PC-3 (cell line): ENCODE measurements at regions not wholly inside any gene's neighbourhood (a gene's known extent, or its start where the extent isn't known, plus 50 kb on each side); places are given as distances from the start of the nearest gene placed in this dataset.

Experiments used
- ATAC-seq: fragments of 200-7000 bp; cut with Tn5 transposase; 2 replicates; pipeline ENCODE4 v1.9.1; 2020; ENCODE audit warnings: mild to moderate bottlenecking, moderate library complexity
- BruUV-seq: library from RNA; stranded (reverse); fragments of 400-500 nt; replicated peaks from 2 replicates; lab custom pipeline; 2021; lab: Mats Ljungman, UMichigan
- CTCF ChIA-PET: fragments of 300-600 bp; sonication (Branson Sonifier 250); formaldehyde crosslinking; loops from one replicate; lab custom pipeline; 2022; ENCODE audit warnings: antibody characterized with exemption; lab: Charles Lee
- POLR2A ChIA-PET: fragments of 300-600 bp; sonication (Branson Sonifier 250); formaldehyde crosslinking; loops from one replicate; lab custom pipeline; 2022; ENCODE audit warnings: antibody characterized with exemption; ENCODE audit not compliant: unreplicated experiment; lab: Charles Lee
- DNase-seq: peaks from one replicate; pipeline ENCODE4 v3.0.0-alpha.2; 2015
- H2AFZ ChIP-seq: fragments of 300-600 bp; sonication (generic); 2 replicates; pipeline ENCODE4 v1.6.0; 2016; ENCODE audit warnings: antibody characterized with exemption, low read length
- H3F3A ChIP-seq: fragments of 300-600 bp; sonication (generic); one replicate; pipeline ENCODE4 v1.6.0; 2017; ENCODE audit warnings: antibody characterized with exemption, low read length, control low read depth, mild to moderate bottlenecking; ENCODE audit not compliant: unreplicated experiment
- H3K27ac ChIP-seq: fragments of 300-600 bp; sonication (generic); 2 replicates; pipeline ENCODE4 v1.5.1; 2016; ENCODE audit warnings: mild to moderate bottlenecking, low read length
- H3K27me3 ChIP-seq: fragments of 300-600 bp; sonication (generic); 2 replicates; pipeline ENCODE4 v1.6.1; 2016; ENCODE audit warnings: low read length, mixed read lengths
- H3K36me3 ChIP-seq: fragments of 300-600 bp; sonication (generic); 2 replicates; pipeline ENCODE4 v1.6.1; 2016; ENCODE audit warnings: low read depth, mixed run types, low read length, mixed read lengths
- H3K4me1 ChIP-seq: fragments of 300-600 bp; sonication (generic); 2 replicates; pipeline ENCODE4 v1.5.1; 2016; ENCODE audit warnings: low read length; ENCODE audit not compliant: insufficient read depth
- H3K4me2 ChIP-seq: fragments of 300-600 bp; sonication (generic); 2 replicates; pipeline ENCODE4 v1.6.0; 2016; ENCODE audit warnings: low read length
- H3K4me3 ChIP-seq: fragments of 300-600 bp; sonication (generic); 2 replicates; pipeline ENCODE4 v1.5.1; 2016; ENCODE audit warnings: mild to moderate bottlenecking, low read length, mixed read lengths
- H3K79me2 ChIP-seq: fragments of 300-600 bp; sonication (generic); 2 replicates; pipeline ENCODE4 v1.6.1; 2017; ENCODE audit warnings: low read length, mixed read lengths
- H3K9ac ChIP-seq: fragments of 300-600 bp; sonication (generic); 2 replicates; pipeline ENCODE4 v1.6.0; 2016; ENCODE audit warnings: mild to moderate bottlenecking, low read length
- H3K9me2 ChIP-seq: fragments of 300-600 bp; sonication (generic); replicated peaks from 2 replicates; pipeline ENCODE4 v1.6.1; 2016; ENCODE audit warnings: mixed run types, low read length, mixed read lengths
- H3K9me3 ChIP-seq: fragments of 300-600 bp; sonication (generic); 2 replicates; pipeline ENCODE4 v1.6.1; 2016; ENCODE audit warnings: low read length, mixed read lengths
- H4K20me1 ChIP-seq: fragments of 300-600 bp; sonication (generic); 2 replicates; pipeline ENCODE4 v1.6.1; 2016; ENCODE audit warnings: low read length, mixed read lengths
- CTCF ChIP-seq: fragments of 300-600 bp; sonication (generic); conservative IDR thresholded peaks from 2 replicates; pipeline ENCODE4 v1.5.1; 2017; ENCODE audit warnings: antibody characterized with exemption, low read depth, mild to moderate bottlenecking, low read length
- EZH2 ChIP-seq: fragments of 300-600 bp; sonication (generic); IDR thresholded peaks from one replicate; pipeline ENCODE4 v1.6.1; 2017; ENCODE audit warnings: antibody characterized with exemption, mild to moderate bottlenecking, low read length; ENCODE audit not compliant: unreplicated experiment
- EZH2phosphoT487 ChIP-seq: fragments of 300-600 bp; sonication (generic); IDR thresholded peaks from 2 replicates; pipeline ENCODE4 v1.6.1; 2018; ENCODE audit warnings: mild to moderate bottlenecking, antibody characterized with exemption, low read length, borderline replicate concordance
- intact Hi-C: fragments of 100-400 bp; cut with micrococcal nuclease; formaldehyde crosslinking; loops from 2 replicates; pipeline ENCODE4 v1.9.0; 2023

DNA sequence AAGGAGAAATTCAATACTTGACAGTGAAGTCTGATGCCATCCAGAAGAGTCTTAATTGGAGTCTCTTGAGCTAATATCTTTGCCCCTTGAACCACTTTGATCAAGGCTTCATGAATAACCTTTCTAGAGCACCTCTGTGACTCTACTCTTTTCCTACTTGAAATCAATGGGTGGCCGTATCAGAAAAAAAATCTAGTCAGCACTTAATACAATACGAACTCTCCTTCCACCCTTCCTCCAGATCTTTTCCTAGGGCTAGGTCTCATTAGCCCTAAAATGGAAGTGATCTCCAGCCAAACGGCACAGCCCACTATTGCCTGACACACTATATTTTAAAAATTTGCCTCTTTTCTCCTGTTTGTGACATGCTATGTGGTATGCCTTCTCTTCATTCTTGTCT is 129.6 kb upstream of the TLL1 start:
- H3K4me3 ChIP-seq: no peak overlapping the region
- TF ChIP-seq EZH2 (no peak), CTCF (no peak), EZH2phosphoT487 (no peak)
- DNase-seq (no peak), ATAC-seq (no peak)
- CTCF ChIA-PET: no interaction called here
- no peaks in the 10 kb centered on the region for H3K9me3 ChIP-seq
- POLR2A ChIA-PET: no interaction called here
- BruUV-seq: no TSS peak
- no peak overlapping the region for H3K4me2 ChIP-seq
- intact Hi-C loops: no loop called here
- H3K9me2 ChIP-seq: no peaks in the 10 kb centered on the region
- H3K36me3 ChIP-seq: no peaks in the 10 kb centered on the region
- no peaks in the 10 kb centered on the region for H3K79me2 ChIP-seq
- no peak overlapping the region for H3K9ac ChIP-seq
- H2AFZ ChIP-seq: no peak overlapping the region
- H4K20me1 ChIP-seq: no peaks in the 10 kb centered on the region
- H3K27me3 ChIP-seq: no peaks in the 10 kb centered on the region
- peaks cover 19% of the 10 kb centered on the region for H3K4me1 ChIP-seq
- no peaks in the 10 kb centered on the region for H3F3A ChIP-seq
- no peak overlapping the region for H3K27ac ChIP-seq

GRCh38 chr4:165744370-165744769 is 128.7 kb upstream of the TLL1 start:
- H3K27ac ChIP-seq: no peak overlapping the region
- intact Hi-C loops: no loop called here
- no peaks in the 10 kb centered on the region for H3K9me2 ChIP-seq
- no peak for DNase-seq
- H2AFZ ChIP-seq: no peak overlapping the region
- H3K9me3 ChIP-seq: no peaks in the 10 kb centered on the region
- no peaks in the 10 kb centered on the region for H3K36me3 ChIP-seq
- no TSS peak for BruUV-seq
- H3K4me2 ChIP-seq: no peak overlapping the region
- CTCF ChIA-PET: no interaction called here
- no peaks in the 10 kb centered on the region for H3K79me2 ChIP-seq
- POLR2A ChIA-PET: no interaction called here
- H3K4me3 ChIP-seq: no peak overlapping the region
- H3K4me1 ChIP-seq: peaks cover 11% of the 10 kb centered on the region
- ATAC-seq: no peak
- TF ChIP-seq EZH2 (no peak), EZH2phosphoT487 (no peak), CTCF (no peak)
- no peaks in the 10 kb centered on the region for H3K27me3 ChIP-seq
- no peak overlapping the region for H3K9ac ChIP-seq
- H3F3A ChIP-seq: no peaks in the 10 kb centered on the region
- no peaks in the 10 kb centered on the region for H4K20me1 ChIP-seq

- TF ChIP-seq EZH2: no peak
- no peak for TF ChIP-seq CTCF
- no peak for TF ChIP-seq EZH2phosphoT487
- Histone ChIP-seq H3K9me2 (no peaks in the 10 kb centered on the region), H3K4me2 (no peak overlapping the region), H3K4me3 (no peak overlapping the region), H3K27ac (no peak overlapping the region), H3K4me1 (no peaks in the 10 kb centered on the region), H3K27me3 (no peaks in the 10 kb centered on the region), H4K20me1 (no peaks in the 10 kb centered on the region), H3K9ac (no peak overlapping the region), H3K36me3 (no peaks in the 10 kb centered on the region), H3F3A (no peaks in the 10 kb centered on the region), H3K79me2 (no peaks in the 10 kb centered on the region), H3K9me3 (no peaks in the 10 kb centered on the region), H2AFZ (no peak overlapping the region)
- intact Hi-C loops: no loop called here
- ChIA-PET CTCF (no interaction called here), POLR2A (no interaction called here)
- no TSS peak for BruUV-seq
- DNase-seq (no peak), ATAC-seq (no peak)
These were observed 124.7 kb upstream of the TLL1 start for GRCh38 chr4:165748321-165748720.
